ENCODE measurements at regions not wholly inside any gene's neighbourhood (a gene's known extent, or its start where the extent isn't known, plus 50 kb on each side); places are given as distances from the start of the nearest gene placed in this dataset.

DNA sequence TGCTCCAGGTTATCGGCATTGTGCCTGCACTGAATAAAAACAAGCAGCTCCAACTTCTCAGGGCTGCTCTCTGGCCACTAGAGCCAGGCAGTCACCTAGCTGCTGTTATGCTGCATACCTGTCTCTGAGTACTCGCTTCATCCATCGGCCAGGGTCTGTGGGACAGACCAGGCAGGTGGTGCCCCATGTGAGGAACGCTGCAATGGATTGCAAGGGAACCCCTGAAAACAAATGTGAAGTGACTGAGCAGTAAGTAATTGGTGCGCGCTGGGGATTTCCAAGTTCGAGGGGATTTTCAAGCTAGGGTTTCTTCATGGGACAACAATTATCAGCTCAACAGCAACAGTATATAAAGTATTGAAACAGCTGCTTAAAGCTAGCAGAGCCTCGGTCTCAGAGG, 965.3 kb downstream of the AACS start:
- no peak overlapping the region for H3K9ac ChIP-seq (ENCODE audit: low read length in 3 of 3)
- intact Hi-C loops (cut with DNase I): no loop called here
- H3K9me3 ChIP-seq (ENCODE audit: control insufficient read depth in 2 of 3, insufficient read depth in 1 of 3, low read length in 3 of 3): peaks cover 0 to 7% (median 0%) of the 10 kb centered on the region in 3 donors
- DNase-seq: no peak
- no peak overlapping the region for H3K27ac ChIP-seq (ENCODE audit: low read depth in 2 of 2, low read length in 2 of 2)
- H3K36me3 ChIP-seq (ENCODE audit: control insufficient read depth in 2 of 3, insufficient read depth in 3 of 3, low read length in 3 of 3): no peaks in the 10 kb centered on the region
- H3K4me1 ChIP-seq (ENCODE audit: control insufficient read depth in 2 of 3, insufficient read depth in 2 of 3, low read depth in 1 of 3, low read length in 3 of 3): no peaks in the 10 kb centered on the region
- no peak for TF ChIP-seq CTCF (IDR thresholded peaks at IDR 0.05; ENCODE audit: borderline replicate concordance, extremely low read depth, insufficient read depth)
- H3K27me3 ChIP-seq (ENCODE audit: control insufficient read depth, insufficient read depth, low read length): no peaks in the 10 kb centered on the region
- H3K4me3 ChIP-seq (ENCODE audit: low read length in 3 of 3): no peak overlapping the region
- FAIRE-seq: no peak

DNA sequence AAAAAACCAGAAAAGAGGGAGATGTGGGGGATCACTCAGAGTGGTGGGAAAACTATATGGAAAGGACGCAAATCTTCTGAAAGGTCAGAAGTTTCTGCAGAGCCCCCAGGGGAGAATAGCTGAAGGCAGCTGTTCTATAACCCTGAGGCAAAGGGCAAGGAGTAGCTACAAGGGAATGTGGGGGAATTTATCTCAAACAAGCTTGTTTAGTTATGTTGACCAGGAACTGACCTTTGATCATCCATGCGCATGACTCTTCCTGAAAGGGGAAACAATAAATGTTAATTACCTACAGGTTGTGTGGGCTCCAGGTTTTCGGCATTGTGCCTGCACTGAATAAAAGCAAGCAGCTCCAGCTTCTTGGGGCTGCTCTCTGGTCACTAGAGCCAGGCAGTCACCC, 968.5 kb downstream of the AACS start:
- intact Hi-C loops (cut with DNase I): no loop called here
- peaks cover 0 to 7% (median 0%) of the 10 kb centered on the region in 3 donors for H3K9me3 ChIP-seq (ENCODE audit: control insufficient read depth in 2 of 3, insufficient read depth in 1 of 3, low read length in 3 of 3)
- no peak overlapping the region for H3K4me3 ChIP-seq (ENCODE audit: low read length in 3 of 3)
- FAIRE-seq: no peak
- H3K9ac ChIP-seq (ENCODE audit: low read length in 3 of 3): no peak overlapping the region
- no peak for TF ChIP-seq CTCF (IDR thresholded peaks at IDR 0.05; ENCODE audit: borderline replicate concordance, extremely low read depth, insufficient read depth)
- peak in 2 of 5 donors; percentile 10 to 27 for DNase-seq
- no peaks in the 10 kb centered on the region for H3K27me3 ChIP-seq (ENCODE audit: control insufficient read depth, insufficient read depth, low read length)
- no peaks in the 10 kb centered on the region for H3K4me1 ChIP-seq (ENCODE audit: control insufficient read depth in 2 of 3, insufficient read depth in 2 of 3, low read depth in 1 of 3, low read length in 3 of 3)
- H3K36me3 ChIP-seq (ENCODE audit: control insufficient read depth in 2 of 3, insufficient read depth in 3 of 3, low read length in 3 of 3): no peaks in the 10 kb centered on the region
- H3K27ac ChIP-seq (ENCODE audit: low read depth in 2 of 2, low read length in 2 of 2): peak overlapping the region in 1 of 2 donors; percentile 11

GRCh38 chr12:126036348-126036747, 971.1 kb downstream of the AACS start:
- Histone ChIP-seq H3K27ac (ENCODE audit: low read depth in 2 of 2, low read length in 2 of 2) (no peak overlapping the region), H3K4me3 (ENCODE audit: low read length in 3 of 3) (no peak overlapping the region), H3K9me3 (ENCODE audit: control insufficient read depth in 2 of 3, insufficient read depth in 1 of 3, low read length in 3 of 3) (peaks cover 0 to 14% (median 0%) of the 10 kb centered on the region in 3 donors), H3K4me1 (ENCODE audit: control insufficient read depth in 2 of 3, insufficient read depth in 2 of 3, low read depth in 1 of 3, low read length in 3 of 3) (no peaks in the 10 kb centered on the region), H3K9ac (ENCODE audit: low read length in 3 of 3) (no peak overlapping the region), H3K36me3 (ENCODE audit: control insufficient read depth in 2 of 3, insufficient read depth in 3 of 3, low read length in 3 of 3) (no peaks in the 10 kb centered on the region), H3K27me3 (ENCODE audit: control insufficient read depth, insufficient read depth, low read length) (no peaks in the 10 kb centered on the region)
- no peak for TF ChIP-seq CTCF (IDR thresholded peaks at IDR 0.05; ENCODE audit: borderline replicate concordance, extremely low read depth, insufficient read depth)
- FAIRE-seq (no peak), DNase-seq (no peak)
- intact Hi-C loops (cut with DNase I): no loop called here

DNA sequence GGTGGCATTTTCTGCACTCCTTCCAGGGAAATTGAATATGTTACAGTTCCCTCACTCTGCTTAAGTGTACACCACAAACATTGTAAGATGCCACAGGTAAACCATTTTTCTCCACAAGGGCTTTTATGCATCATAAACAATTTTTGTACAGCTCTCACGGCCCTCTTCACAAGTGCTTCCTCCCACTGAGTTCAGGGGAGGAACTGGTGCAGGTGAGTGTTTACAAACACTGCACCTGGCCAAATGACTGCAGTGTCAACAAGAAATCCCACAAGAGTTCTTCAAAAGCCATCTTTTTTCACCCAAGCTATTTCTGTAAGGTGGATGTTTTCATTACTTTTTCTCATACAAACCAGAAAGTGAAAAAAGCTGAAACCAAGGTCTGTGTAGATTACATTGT, 973.2 kb downstream of the AACS start:
- FAIRE-seq (no peak), DNase-seq (no peak)
- Histone ChIP-seq H3K9ac (ENCODE audit: low read length in 3 of 3) (no peak overlapping the region), H3K9me3 (ENCODE audit: control insufficient read depth in 2 of 3, insufficient read depth in 1 of 3, low read length in 3 of 3) (peaks cover 0 to 14% (median 0%) of the 10 kb centered on the region in 3 donors), H3K27ac (ENCODE audit: low read depth in 2 of 2, low read length in 2 of 2) (no peak overlapping the region), H3K4me3 (ENCODE audit: low read length in 3 of 3) (no peak overlapping the region), H3K27me3 (ENCODE audit: control insufficient read depth, insufficient read depth, low read length) (no peaks in the 10 kb centered on the region), H3K36me3 (ENCODE audit: control insufficient read depth in 2 of 3, insufficient read depth in 3 of 3, low read length in 3 of 3) (no peaks in the 10 kb centered on the region), H3K4me1 (ENCODE audit: control insufficient read depth in 2 of 3, insufficient read depth in 2 of 3, low read depth in 1 of 3, low read length in 3 of 3) (no peaks in the 10 kb centered on the region)
- intact Hi-C loops (cut with DNase I): no loop called here
- TF ChIP-seq CTCF (IDR thresholded peaks at IDR 0.05; ENCODE audit: borderline replicate concordance, extremely low read depth, insufficient read depth): no peak
